Bronchial epithelial cell (primary cell): ENCODE measurements at regions not wholly inside any gene's neighbourhood (a gene's known extent, or its start where the extent isn't known, plus 50 kb on each side); places are given as distances from the start of the nearest gene placed in this dataset.
"Not testable (repeated sequence)": the region's sequence is repeated elsewhere in the genome, so short reads cannot be mapped to it uniquely, and the experiment has no call there.

Experiments
- DNase-seq: peaks from one replicate; pipeline ENCODE4 v3.0.0-alpha.2; 2010; ENCODE audit warnings: low read depth
- FAIRE-seq: peaks from 2 replicates; lab custom pipeline; 2011; peaks lifted over from hg19 to GRCh38; lab: Jason Lieb, UNC
- H3K27me3 ChIP-seq: 2 replicates; pipeline ENCODE4 v1.5.1; 2011; ENCODE audit warnings: low read length; ENCODE audit not compliant: control insufficient read depth, insufficient read depth
- H3K36me3 ChIP-seq: 2 replicates; pipeline ENCODE4 v1.5.1; 2011; ENCODE audit warnings: low read length; ENCODE audit not compliant: control insufficient read depth, insufficient read depth
- H3K4me3 ChIP-seq: 2 replicates; pipeline ENCODE4 v1.5.1; 2011; ENCODE audit warnings: mild to moderate bottlenecking, low read depth, low read length, control low read depth
- CTCF ChIP-seq: IDR thresholded peaks from 2 replicates; pipeline ENCODE4 v1.5.1; 2011; ENCODE audit warnings: mild to moderate bottlenecking, moderate library complexity, low read length, control low read depth, inconsistent platforms; ENCODE audit not compliant: insufficient read depth, severe bottlenecking

GRCh38 chr12:9543341-9543740 is 64.4 kb downstream of the KLRB1 start:
- FAIRE-seq: peak; percentile 85
- not testable (repeated sequence) for H3K27me3 ChIP-seq, H3K36me3 ChIP-seq, DNase-seq, H3K4me3 ChIP-seq

- not testable (repeated sequence) for FAIRE-seq, H3K27me3 ChIP-seq, H3K36me3 ChIP-seq, DNase-seq, H3K4me3 ChIP-seq
Measured at GRCh38 chr12:9542827-9543226, 64.9 kb downstream of the KLRB1 start.

GRCh38 chr12:9515925-9516324 is 91.8 kb downstream of the KLRB1 start:
- DNase-seq, FAIRE-seq, H3K27me3 ChIP-seq, H3K4me3 ChIP-seq, H3K36me3 ChIP-seq: not testable (repeated sequence)

- H3K4me3 ChIP-seq, H3K36me3 ChIP-seq, DNase-seq, H3K27me3 ChIP-seq: not testable (repeated sequence)
- peak; percentile 81 for FAIRE-seq
Measured at GRCh38 chr12:9512695-9513094, 95.0 kb downstream of the KLRB1 start.

- not testable (repeated sequence) for H3K4me3 ChIP-seq, DNase-seq, H3K27me3 ChIP-seq, H3K36me3 ChIP-seq, FAIRE-seq
Measured at GRCh38 chr12:9510392-9511011, 97.2 kb downstream of the KLRB1 start.

- FAIRE-seq: no peak
- DNase-seq: peak; percentile 76
- no peak for TF ChIP-seq CTCF
- Histone ChIP-seq H3K4me3 (no peak overlapping the region), H3K36me3 (no peaks in the 10 kb centered on the region), H3K27me3 (no peaks in the 10 kb centered on the region)
Measured at GRCh38 chr12:9509464-9510161, 98.1 kb downstream of the KLRB1 start.

- Histone ChIP-seq H3K4me3 (no peak overlapping the region), H3K27me3 (no peaks in the 10 kb centered on the region), H3K36me3 (no peaks in the 10 kb centered on the region)
- FAIRE-seq (no peak), DNase-seq (no peak)
- TF ChIP-seq CTCF: no peak
Measured at GRCh38 chr12:9506746-9507145, 101.0 kb downstream of the KLRB1 start.

- DNase-seq, H3K36me3 ChIP-seq, FAIRE-seq, H3K4me3 ChIP-seq, H3K27me3 ChIP-seq: not testable (repeated sequence)
Measured at GRCh38 chr12:9503384-9503783, 104.3 kb downstream of the KLRB1 start.

- not testable (repeated sequence) for DNase-seq, H3K27me3 ChIP-seq, H3K36me3 ChIP-seq, H3K4me3 ChIP-seq, FAIRE-seq
Measured at GRCh38 chr12:9502845-9503244, 104.9 kb downstream of the KLRB1 start.

- not testable (repeated sequence) for H3K36me3 ChIP-seq, H3K27me3 ChIP-seq, H3K4me3 ChIP-seq, DNase-seq
- peak; percentile 91 for FAIRE-seq
Measured at GRCh38 chr12:9493325-9493724, 114.4 kb downstream of the KLRB1 start.

GRCh38 chr12:9481289-9481688 is 126.4 kb downstream of the KLRB1 start:
- H3K36me3 ChIP-seq, FAIRE-seq, H3K4me3 ChIP-seq, H3K27me3 ChIP-seq, DNase-seq: not testable (repeated sequence)

GRCh38 chr12:9474197-9474596 is 133.5 kb downstream of the KLRB1 start:
- not testable (repeated sequence) for H3K4me3 ChIP-seq, H3K27me3 ChIP-seq, H3K36me3 ChIP-seq, FAIRE-seq
- DNase-seq: peak; percentile 85
